ENCODE measurements at regions not wholly inside any gene's neighbourhood (a gene's known extent, or its start where the extent isn't known, plus 50 kb on each side); places are given as distances from the start of the nearest gene placed in this dataset.
"Not testable (repeated sequence)": the region's sequence is repeated elsewhere in the genome, so short reads cannot be mapped to it uniquely, and the experiment has no call there.

- H3K27me3 Mint-ChIP-seq; DNase-seq; H3K9me3 Mint-ChIP-seq; H3K4me1 Mint-ChIP-seq; H3K4me3 Mint-ChIP-seq; intact Hi-C loops (cut with micrococcal nuclease); H3K27ac Mint-ChIP-seq: not testable (repeated sequence)
- H3K36me3 Mint-ChIP-seq (ENCODE audit: low read depth): peaks cover 17% of the 10 kb centered on the region
These were observed 308.0 kb upstream of the POU5F2 start for GRCh38 chr5:94049307-94049922.

GRCh38 chr5:94045839-94046782, 304.7 kb upstream of the POU5F2 start:
- Mint-ChIP-seq H3K4me1 (no peaks in the 10 kb centered on the region), H3K9me3 (peaks cover 3% of the 10 kb centered on the region), H3K27ac (no peak overlapping the region), H3K27me3 (no peaks in the 10 kb centered on the region), H3K36me3 (ENCODE audit: low read depth) (peaks cover 28% of the 10 kb centered on the region), H3K4me3 (no peak overlapping the region)
- DNase-seq: no peak
- intact Hi-C loops (cut with micrococcal nuclease): no loop called here

- no peak overlapping the region for H3K4me3 Mint-ChIP-seq
- peaks cover 6% of the 10 kb centered on the region for H3K9me3 Mint-ChIP-seq
- no peak overlapping the region for H3K27ac Mint-ChIP-seq
- H3K4me1 Mint-ChIP-seq: no peaks in the 10 kb centered on the region
- intact Hi-C loops (cut with micrococcal nuclease): no loop called here
- peaks cover 26% of the 10 kb centered on the region for H3K36me3 Mint-ChIP-seq (ENCODE audit: low read depth)
- DNase-seq: no peak
- no peaks in the 10 kb centered on the region for H3K27me3 Mint-ChIP-seq
These were observed 301.9 kb upstream of the POU5F2 start for GRCh38 chr5:94043311-94043710.

GRCh38 chr5:94040591-94041148, 299.3 kb upstream of the POU5F2 start:
- H3K36me3 Mint-ChIP-seq (ENCODE audit: low read depth): peaks cover 26% of the 10 kb centered on the region
- H3K4me3 Mint-ChIP-seq: no peak overlapping the region
- intact Hi-C loops (cut with micrococcal nuclease): no loop called here
- peaks cover 9% of the 10 kb centered on the region for H3K9me3 Mint-ChIP-seq
- no peak for DNase-seq
- H3K4me1 Mint-ChIP-seq: no peaks in the 10 kb centered on the region
- no peak overlapping the region for H3K27ac Mint-ChIP-seq
- H3K27me3 Mint-ChIP-seq: no peaks in the 10 kb centered on the region

- no peak overlapping the region for H3K4me3 Mint-ChIP-seq
- intact Hi-C loops (cut with micrococcal nuclease): no loop called here
- no peaks in the 10 kb centered on the region for H3K4me1 Mint-ChIP-seq
- H3K9me3 Mint-ChIP-seq: peaks cover 9% of the 10 kb centered on the region
- no peak for DNase-seq
- no peak overlapping the region for H3K27ac Mint-ChIP-seq
- peaks cover 18% of the 10 kb centered on the region for H3K36me3 Mint-ChIP-seq (ENCODE audit: low read depth)
- H3K27me3 Mint-ChIP-seq: no peaks in the 10 kb centered on the region
These were observed 297.7 kb upstream of the POU5F2 start for GRCh38 chr5:94039101-94039500.

- no peaks in the 10 kb centered on the region for H3K27me3 Mint-ChIP-seq
- no peak for DNase-seq
- peaks cover 20% of the 10 kb centered on the region for H3K36me3 Mint-ChIP-seq (ENCODE audit: low read depth)
- no peak overlapping the region for H3K27ac Mint-ChIP-seq
- H3K9me3 Mint-ChIP-seq: peaks cover 12% of the 10 kb centered on the region
- no peaks in the 10 kb centered on the region for H3K4me1 Mint-ChIP-seq
- H3K4me3 Mint-ChIP-seq: no peak overlapping the region
- intact Hi-C loops (cut with micrococcal nuclease): no loop called here
These were observed 290.2 kb upstream of the POU5F2 start for GRCh38 chr5:94031631-94032030.

- no peak for DNase-seq
- Mint-ChIP-seq H3K27me3 (no peaks in the 10 kb centered on the region), H3K36me3 (ENCODE audit: low read depth) (peaks cover 16% of the 10 kb centered on the region), H3K9me3 (peaks cover 12% of the 10 kb centered on the region), H3K27ac (no peak overlapping the region), H3K4me3 (no peak overlapping the region), H3K4me1 (no peaks in the 10 kb centered on the region)
- intact Hi-C loops (cut with micrococcal nuclease): no loop called here
These were observed 286.6 kb upstream of the POU5F2 start for GRCh38 chr5:94028001-94028400.

- Mint-ChIP-seq H3K36me3 (ENCODE audit: low read depth) (peaks cover 14% of the 10 kb centered on the region), H3K4me1 (no peaks in the 10 kb centered on the region), H3K27me3 (no peaks in the 10 kb centered on the region), H3K27ac (no peak overlapping the region), H3K9me3 (peaks cover 12% of the 10 kb centered on the region), H3K4me3 (no peak overlapping the region)
- intact Hi-C loops (cut with micrococcal nuclease): no loop called here
- no peak for DNase-seq
These were observed 285.7 kb upstream of the POU5F2 start for GRCh38 chr5:94027145-94027544.

- no peaks in the 10 kb centered on the region for H3K4me1 Mint-ChIP-seq
- H3K27me3 Mint-ChIP-seq: no peaks in the 10 kb centered on the region
- peaks cover 19% of the 10 kb centered on the region for H3K36me3 Mint-ChIP-seq (ENCODE audit: low read depth)
- DNase-seq: no peak
- intact Hi-C loops (cut with micrococcal nuclease): no loop called here
- no peak overlapping the region for H3K27ac Mint-ChIP-seq
- peaks cover 12% of the 10 kb centered on the region for H3K9me3 Mint-ChIP-seq
- H3K4me3 Mint-ChIP-seq: no peak overlapping the region
These were observed 284.5 kb upstream of the POU5F2 start for GRCh38 chr5:94025788-94026473.

- peaks cover 8% of the 10 kb centered on the region for H3K9me3 Mint-ChIP-seq
- no peak for DNase-seq
- H3K27me3 Mint-ChIP-seq: no peaks in the 10 kb centered on the region
- H3K27ac Mint-ChIP-seq: no peak overlapping the region
- no peak overlapping the region for H3K4me3 Mint-ChIP-seq
- no peaks in the 10 kb centered on the region for H3K4me1 Mint-ChIP-seq
- H3K36me3 Mint-ChIP-seq (ENCODE audit: low read depth): peaks cover 25% of the 10 kb centered on the region
- intact Hi-C loops (cut with micrococcal nuclease): no loop called here
These were observed 283.2 kb upstream of the POU5F2 start for GRCh38 chr5:94024620-94025019.

- Mint-ChIP-seq H3K27me3 (no peaks in the 10 kb centered on the region), H3K4me1 (no peaks in the 10 kb centered on the region), H3K9me3 (peaks cover 11% of the 10 kb centered on the region), H3K27ac (no peak overlapping the region), H3K4me3 (no peak overlapping the region), H3K36me3 (ENCODE audit: low read depth) (peaks cover 30% of the 10 kb centered on the region)
- DNase-seq: no peak
- intact Hi-C loops (cut with micrococcal nuclease): no loop called here
These were observed 282.7 kb upstream of the POU5F2 start for GRCh38 chr5:94024101-94024500.

- DNase-seq: no peak
- H3K36me3 Mint-ChIP-seq (ENCODE audit: low read depth): peaks cover 50% of the 10 kb centered on the region
- no peaks in the 10 kb centered on the region for H3K27me3 Mint-ChIP-seq
- intact Hi-C loops (cut with micrococcal nuclease): no loop called here
- no peak overlapping the region for H3K4me3 Mint-ChIP-seq
- H3K4me1 Mint-ChIP-seq: no peaks in the 10 kb centered on the region
- peaks cover 32% of the 10 kb centered on the region for H3K9me3 Mint-ChIP-seq
- no peak overlapping the region for H3K27ac Mint-ChIP-seq
These were observed 279.8 kb upstream of the POU5F2 start for GRCh38 chr5:94021246-94021645.

GRCh38 chr5:94017579-94017978, 276.2 kb upstream of the POU5F2 start:
- H3K9me3 Mint-ChIP-seq: peaks cover 48% of the 10 kb centered on the region
- H3K27me3 Mint-ChIP-seq: no peaks in the 10 kb centered on the region
- H3K27ac Mint-ChIP-seq: no peak overlapping the region
- peaks cover 68% of the 10 kb centered on the region for H3K36me3 Mint-ChIP-seq (ENCODE audit: low read depth)
- no peaks in the 10 kb centered on the region for H3K4me1 Mint-ChIP-seq
- intact Hi-C loops (cut with micrococcal nuclease): no loop called here
- DNase-seq: no peak
- H3K4me3 Mint-ChIP-seq: no peak overlapping the region

GRCh38 chr5:94010814-94011213, 269.4 kb upstream of the POU5F2 start:
- Mint-ChIP-seq H3K4me1 (no peaks in the 10 kb centered on the region), H3K27ac (no peak overlapping the region), H3K4me3 (no peak overlapping the region), H3K9me3 (peaks cover 15% of the 10 kb centered on the region), H3K36me3 (ENCODE audit: low read depth) (peaks cover 25% of the 10 kb centered on the region), H3K27me3 (no peaks in the 10 kb centered on the region)
- DNase-seq: no peak
- intact Hi-C loops (cut with micrococcal nuclease): no loop called here

Data from activated CD4-positive, alpha-beta T cell treated with anti-CD3 and anti-CD28 coated beads, Interleukin-2, amount 10 ng/mL, durations not matched to agents 24 days and 14 days (primary cell).